SU-DHL-6 (cell line): ENCODE measurements at regions not wholly inside any gene's neighbourhood (a gene's known extent, or its start where the extent isn't known, plus 50 kb on each side); places are given as distances from the start of the nearest gene placed in this dataset.

Source experiments
- H2AFZ ChIP-seq: fragments of 200-600 bp; sonication (generic); 2 replicates; pipeline ENCODE4 v1.6.1; 2014; ENCODE audit warnings: low read depth, mild to moderate bottlenecking, moderate library complexity, mixed read lengths, antibody characterized with exemption, low read length; ENCODE audit not compliant: severe bottlenecking
- H3F3A ChIP-seq: fragments of 200-600 bp; shearing (Covaris generic); 2 replicates; pipeline ENCODE4 v1.6.0; 2016; ENCODE audit warnings: antibody characterized with exemption, mild to moderate bottlenecking; ENCODE audit not compliant: insufficient read depth
- H3K27ac ChIP-seq: fragments of 200-600 bp; sonication (generic); 2 replicates; pipeline ENCODE4 v1.5.1; 2016; ENCODE audit warnings: low read depth, mild to moderate bottlenecking, low read length, moderate library complexity, mixed read lengths
- H3K27me3 ChIP-seq: fragments of 200-600 bp; sonication (generic), shearing (Covaris generic); 2 replicates; pipeline ENCODE4 v1.6.0; 2014; ENCODE audit warnings: mild to moderate bottlenecking, low read length
- H3K36me3 ChIP-seq: fragments of 200-600 bp; sonication (generic); 2 replicates; pipeline ENCODE4 v1.6.1; 2014; ENCODE audit warnings: mild to moderate bottlenecking, low read length, mixed read lengths
- H3K4me2 ChIP-seq: fragments of 300-600, 200-600 bp; shearing (Covaris generic), sonication (generic); 2 replicates; pipeline ENCODE4 v1.6.0; 2014; ENCODE audit warnings: low read length, low read depth, mild to moderate bottlenecking; ENCODE audit not compliant: poor library complexity, severe bottlenecking
- H3K4me3 ChIP-seq: fragments of 200-600 bp; sonication (generic); 2 replicates; pipeline ENCODE4 v1.5.1; 2014; ENCODE audit warnings: antibody characterized with exemption, low read length, mild to moderate bottlenecking, mixed read lengths; ENCODE audit not compliant: insufficient read depth, poor library complexity, severe bottlenecking
- H3K79me2 ChIP-seq: fragments of 200-600 bp; sonication (generic); 2 replicates; pipeline ENCODE4 v1.6.1; 2014; ENCODE audit warnings: mild to moderate bottlenecking, low read length, moderate library complexity; ENCODE audit not compliant: insufficient read depth
- H3K9ac ChIP-seq: fragments of 200-600 bp; sonication (generic); 2 replicates; pipeline ENCODE4 v1.7.0; 2014; ENCODE audit warnings: mild to moderate bottlenecking, low read length
- H3K9me2 ChIP-seq: fragments of 200-600 bp; sonication (generic); replicated peaks from 2 replicates; pipeline ENCODE4 v1.6.1; 2014; ENCODE audit warnings: low read length; ENCODE audit not compliant: insufficient read depth
- H3K9me3 ChIP-seq: fragments of 200-600 bp; sonication (generic); 2 replicates; pipeline ENCODE4 v1.6.1; 2014; ENCODE audit warnings: low read length, mixed read lengths; ENCODE audit not compliant: insufficient read depth
- H4K20me1 ChIP-seq: fragments of 200-600 bp; sonication (generic); 2 replicates; pipeline ENCODE4 v1.6.1; 2014; ENCODE audit warnings: low read depth, mild to moderate bottlenecking, antibody characterized with exemption, low read length, moderate library complexity, mixed read lengths
- EZH2phosphoT487 ChIP-seq: fragments of 200-600 bp; sonication (generic), shearing (Covaris generic); conservative IDR thresholded peaks from 2 replicates; pipeline ENCODE4 v1.6.1; 2018; ENCODE audit warnings: mild to moderate bottlenecking, antibody characterized with exemption, low read length, moderate library complexity, mixed read lengths
- TF ChIP-seq, protein P1 (sequence below): fragments of 200-600 bp; sonication (generic); IDR thresholded peaks from one replicate; pipeline ENCODE4 v1.5.1; 2017; ENCODE audit warnings: antibody characterized with exemption, mild to moderate bottlenecking, low read length, moderate library complexity; ENCODE audit not compliant: insufficient read depth, poor library complexity, severe bottlenecking

DNA sequence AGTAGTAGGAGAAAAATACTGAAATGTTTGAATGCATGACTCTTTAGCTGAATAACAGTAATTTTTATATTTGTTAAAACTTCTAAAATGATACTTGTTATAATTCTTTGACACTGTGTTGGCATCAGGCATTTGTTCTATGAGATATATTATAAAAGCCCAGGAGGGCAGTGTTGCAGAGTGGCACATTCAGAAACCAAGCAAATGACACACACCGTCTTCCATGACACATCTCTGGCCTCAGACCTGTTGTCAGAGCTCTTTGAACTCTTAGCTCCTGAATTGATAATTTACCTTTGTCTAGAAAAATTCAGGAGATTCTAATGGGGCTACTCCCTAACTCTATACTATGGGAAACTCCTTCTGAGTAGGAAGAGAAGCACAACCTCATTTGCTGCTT lies 62.4 kb upstream of the MDFIC start:
- Histone ChIP-seq H3K36me3 (no peaks in the 10 kb centered on the region), H3K79me2 (no peaks in the 10 kb centered on the region), H3K27me3 (no peaks in the 10 kb centered on the region), H3K9me3 (no peaks in the 10 kb centered on the region), H2AFZ (no peak overlapping the region), H3K4me3 (no peak overlapping the region), H4K20me1 (no peaks in the 10 kb centered on the region), H3K9ac (no peak overlapping the region), H3K4me2 (no peak overlapping the region), H3K27ac (no peak overlapping the region), H3K9me2 (no peaks in the 10 kb centered on the region), H3F3A (no peaks in the 10 kb centered on the region)
- TF ChIP-seq, protein P1, sequence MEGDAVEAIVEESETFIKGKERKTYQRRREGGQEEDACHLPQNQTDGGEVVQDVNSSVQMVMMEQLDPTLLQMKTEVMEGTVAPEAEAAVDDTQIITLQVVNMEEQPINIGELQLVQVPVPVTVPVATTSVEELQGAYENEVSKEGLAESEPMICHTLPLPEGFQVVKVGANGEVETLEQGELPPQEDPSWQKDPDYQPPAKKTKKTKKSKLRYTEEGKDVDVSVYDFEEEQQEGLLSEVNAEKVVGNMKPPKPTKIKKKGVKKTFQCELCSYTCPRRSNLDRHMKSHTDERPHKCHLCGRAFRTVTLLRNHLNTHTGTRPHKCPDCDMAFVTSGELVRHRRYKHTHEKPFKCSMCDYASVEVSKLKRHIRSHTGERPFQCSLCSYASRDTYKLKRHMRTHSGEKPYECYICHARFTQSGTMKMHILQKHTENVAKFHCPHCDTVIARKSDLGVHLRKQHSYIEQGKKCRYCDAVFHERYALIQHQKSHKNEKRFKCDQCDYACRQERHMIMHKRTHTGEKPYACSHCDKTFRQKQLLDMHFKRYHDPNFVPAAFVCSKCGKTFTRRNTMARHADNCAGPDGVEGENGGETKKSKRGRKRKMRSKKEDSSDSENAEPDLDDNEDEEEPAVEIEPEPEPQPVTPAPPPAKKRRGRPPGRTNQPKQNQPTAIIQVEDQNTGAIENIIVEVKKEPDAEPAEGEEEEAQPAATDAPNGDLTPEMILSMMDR = no peak
- TF ChIP-seq EZH2phosphoT487 = no peak

DNA sequence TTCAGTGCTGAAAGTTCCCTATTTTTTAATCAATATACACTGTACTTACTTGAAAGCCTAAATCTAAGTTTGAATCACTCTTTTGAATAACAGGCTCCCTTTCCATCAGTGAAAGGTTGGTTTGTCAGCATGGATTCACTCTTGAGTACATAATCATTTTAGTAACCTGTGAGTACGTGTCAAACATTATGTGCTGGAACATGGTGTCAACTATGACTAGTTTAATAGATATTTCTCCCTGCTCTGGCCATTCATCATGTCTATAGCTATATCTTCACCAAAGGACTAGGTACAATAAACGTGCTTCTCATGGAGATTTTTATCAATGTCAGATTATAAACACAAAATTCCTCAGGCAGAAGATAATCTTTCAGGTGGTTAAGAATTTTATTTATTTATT lies 61.7 kb upstream of the MDFIC start:
- H3K9me3 ChIP-seq = no peaks in the 10 kb centered on the region
- H3K79me2 ChIP-seq = no peaks in the 10 kb centered on the region
- no peak overlapping the region for H3K27ac ChIP-seq
- H3K4me2 ChIP-seq = no peak overlapping the region
- H3K9ac ChIP-seq = no peak overlapping the region
- no peak overlapping the region for H3K4me3 ChIP-seq
- no peaks in the 10 kb centered on the region for H3K9me2 ChIP-seq
- no peaks in the 10 kb centered on the region for H3F3A ChIP-seq
- no peaks in the 10 kb centered on the region for H3K27me3 ChIP-seq
- H2AFZ ChIP-seq = no peak overlapping the region
- no peaks in the 10 kb centered on the region for H4K20me1 ChIP-seq
- TF ChIP-seq, protein P1 = no peak
- no peak for TF ChIP-seq EZH2phosphoT487
- H3K36me3 ChIP-seq = no peaks in the 10 kb centered on the region

DNA sequence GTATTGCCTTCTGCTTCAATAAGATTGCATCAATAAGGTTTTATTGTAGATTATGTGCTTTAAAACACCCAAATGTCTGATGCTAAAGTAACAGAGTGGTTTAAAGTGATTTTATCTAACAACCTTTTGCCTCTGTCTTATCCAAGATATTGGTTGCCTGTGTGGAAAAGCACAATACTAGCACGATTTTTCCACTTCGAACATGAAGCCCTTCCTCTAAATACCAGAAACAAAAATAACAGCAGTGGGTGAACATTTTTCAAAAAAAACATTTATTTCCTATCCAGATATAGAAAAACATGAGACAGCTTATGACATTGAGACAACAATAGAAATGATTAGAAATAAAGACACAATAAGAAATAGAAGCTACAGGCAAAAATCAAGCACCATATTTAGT lies 59.5 kb upstream of the MDFIC start:
- TF ChIP-seq, protein P1 = no peak
- TF ChIP-seq EZH2phosphoT487 = no peak
- Histone ChIP-seq H3F3A (no peaks in the 10 kb centered on the region), H4K20me1 (no peaks in the 10 kb centered on the region), H2AFZ (no peak overlapping the region), H3K4me3 (no peak overlapping the region), H3K9ac (no peak overlapping the region), H3K9me2 (no peaks in the 10 kb centered on the region), H3K9me3 (no peaks in the 10 kb centered on the region), H3K27me3 (no peaks in the 10 kb centered on the region), H3K4me2 (no peak overlapping the region), H3K36me3 (no peaks in the 10 kb centered on the region), H3K27ac (no peak overlapping the region), H3K79me2 (no peaks in the 10 kb centered on the region)

DNA sequence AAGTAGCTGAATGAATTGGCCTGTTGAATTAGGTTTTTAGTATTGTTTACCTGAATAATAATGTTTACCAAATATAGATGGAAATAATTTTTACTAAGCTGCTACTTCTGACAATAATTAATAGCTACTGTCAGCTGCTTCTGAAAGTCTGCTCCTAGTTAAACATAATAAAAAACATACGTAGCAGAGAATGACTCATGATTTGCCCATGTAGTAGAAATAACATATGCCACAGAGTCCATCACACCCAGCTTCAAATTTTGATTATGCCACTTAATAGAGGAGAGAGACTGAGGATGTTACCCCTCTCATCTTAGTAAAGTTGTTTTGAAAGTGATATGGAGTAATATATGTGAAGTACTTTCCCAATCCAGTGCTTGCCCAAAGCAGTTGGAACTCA lies 57.6 kb upstream of the MDFIC start:
- no peaks in the 10 kb centered on the region for H3K79me2 ChIP-seq
- H4K20me1 ChIP-seq = no peaks in the 10 kb centered on the region
- no peak overlapping the region for H3K27ac ChIP-seq
- TF ChIP-seq, protein P1 = no peak
- no peak for TF ChIP-seq EZH2phosphoT487
- no peak overlapping the region for H3K9ac ChIP-seq
- H3K4me2 ChIP-seq = no peak overlapping the region
- H3F3A ChIP-seq = no peaks in the 10 kb centered on the region
- H2AFZ ChIP-seq = no peak overlapping the region
- no peaks in the 10 kb centered on the region for H3K36me3 ChIP-seq
- H3K27me3 ChIP-seq = no peaks in the 10 kb centered on the region
- no peak overlapping the region for H3K4me3 ChIP-seq
- H3K9me3 ChIP-seq = no peaks in the 10 kb centered on the region
- H3K9me2 ChIP-seq = no peaks in the 10 kb centered on the region
